Neural cell (in vitro differentiated cells): ENCODE measurements at regions not wholly inside any gene's neighbourhood (a gene's known extent, or its start where the extent isn't known, plus 50 kb on each side); places are given as distances from the start of the nearest gene placed in this dataset.

Experiments used
- H2AFZ ChIP-seq: fragments of 200-600, 300-800 bp; sonication (generic), shearing (Covaris generic); 2 replicates; pipeline ENCODE4 v1.6.0; 2014; ENCODE audit warnings: low read depth, mild to moderate bottlenecking, antibody characterized with exemption, low read length, moderate library complexity
- H3F3A ChIP-seq: fragments of 200-600 bp; shearing (Covaris generic); 2 replicates; pipeline ENCODE4 v1.6.1; 2016; ENCODE audit warnings: mild to moderate bottlenecking, moderate library complexity, mixed read lengths, antibody characterized with exemption, low read length; ENCODE audit not compliant: insufficient read depth, poor library complexity, severe bottlenecking
- H3K27ac ChIP-seq: fragments of 200-600, 300-800 bp; sonication (generic), shearing (Covaris generic); 2 replicates; pipeline ENCODE4 v1.5.1; 2014; ENCODE audit warnings: mild to moderate bottlenecking, low read length, moderate library complexity
- H3K27me3 ChIP-seq: fragments of 300-800, 200-600 bp; sonication (generic), shearing (Covaris generic); 2 replicates; pipeline ENCODE4 v1.6.0; 2014; ENCODE audit warnings: mild to moderate bottlenecking, low read depth, low read length, moderate library complexity; ENCODE audit not compliant: insufficient read depth
- H3K36me3 ChIP-seq: fragments of 300-800, 200-600 bp; sonication (generic), shearing (Covaris generic); 2 replicates; pipeline ENCODE4 v1.5.1; 2014; ENCODE audit warnings: mild to moderate bottlenecking, antibody characterized with exemption, low read length, moderate library complexity; ENCODE audit not compliant: insufficient read depth
- H3K4me2 ChIP-seq: fragments of 300-800, 200-600 bp; sonication (generic), shearing (Covaris generic); 2 replicates; pipeline ENCODE4 v1.6.0; 2014; ENCODE audit warnings: mild to moderate bottlenecking, low read length
- H3K4me3 ChIP-seq: fragments of 300-800, 200-600 bp; sonication (generic), shearing (Covaris generic); 2 replicates; pipeline ENCODE4 v1.5.1; 2014; ENCODE audit warnings: mild to moderate bottlenecking, low read length, moderate library complexity
- H3K79me2 ChIP-seq: fragments of 200-600 bp; shearing (Covaris generic); replicated peaks from 2 replicates; pipeline ENCODE4 v1.6.0; 2014; ENCODE audit warnings: mild to moderate bottlenecking, low read length, moderate library complexity; ENCODE audit not compliant: insufficient read depth
- H3K9ac ChIP-seq: fragments of 300-800, 200-600 bp; sonication (generic), shearing (Covaris generic); 2 replicates; pipeline ENCODE4 v1.6.1; 2016; ENCODE audit warnings: mild to moderate bottlenecking, low read length, mixed read lengths
- H3K9me2 ChIP-seq: fragments of 200-600 bp; shearing (Covaris generic); 2 replicates; pipeline ENCODE4 v1.6.1; 2016; ENCODE audit warnings: mild to moderate bottlenecking, low read length, mixed read lengths; ENCODE audit not compliant: insufficient read depth
- H3K9me3 ChIP-seq: fragments of 200-600, 300-800 bp; sonication (generic), shearing (Covaris generic); 2 replicates; pipeline ENCODE4 v1.6.1; 2016; ENCODE audit warnings: mild to moderate bottlenecking, mixed run types, low read length, moderate library complexity, mixed read lengths
- H4K20me1 ChIP-seq: fragments of 200-600 bp; shearing (Covaris generic); 2 replicates; pipeline ENCODE4 v1.6.1; 2016; ENCODE audit warnings: mild to moderate bottlenecking, mixed run types; ENCODE audit not compliant: insufficient read depth
- EP300 ChIP-seq: fragments of 450-650 bp; conservative IDR thresholded peaks from 2 replicates; pipeline ENCODE4 v1.6.1; 2014; ENCODE audit warnings: antibody characterized with exemption, mild to moderate bottlenecking, moderate library complexity; ENCODE audit not compliant: poor library complexity, severe bottlenecking
- POLR2AphosphoS5 ChIP-seq: IDR thresholded peaks from 2 replicates; pipeline ENCODE4 v1.6.1; 2012
- RAD21 ChIP-seq: fragments of 450-650 bp; conservative IDR thresholded peaks from 2 replicates; pipeline ENCODE4 v1.6.1; 2014; ENCODE audit warnings: antibody characterized with exemption, mild to moderate bottlenecking, moderate library complexity
- REST ChIP-seq: IDR thresholded peaks from 2 replicates; pipeline ENCODE4 v1.6.1; 2012; ENCODE audit warnings: borderline replicate concordance
- SMC3 ChIP-seq: fragments of 450-650 bp; conservative IDR thresholded peaks from 2 replicates; pipeline ENCODE4 v1.6.1; 2014; ENCODE audit warnings: antibody characterized with exemption, mild to moderate bottlenecking, moderate library complexity; ENCODE audit not compliant: poor library complexity
- TF ChIP-seq, protein P1 (sequence below): fragments of 450-650 bp; IDR thresholded peaks from 2 replicates; pipeline ENCODE4 v1.5.1; 2014; ENCODE audit warnings: antibody characterized with exemption, mild to moderate bottlenecking, moderate library complexity; ENCODE audit not compliant: poor library complexity, severe bottlenecking

GRCh38 chr20:34190679-34191090 is 50.5 kb upstream of the ASIP start:
- no peaks in the 10 kb centered on the region for H3F3A ChIP-seq
- no peaks in the 10 kb centered on the region for H3K9me2 ChIP-seq
- H2AFZ ChIP-seq = no peak overlapping the region
- no peak overlapping the region for H3K4me3 ChIP-seq
- TF ChIP-seq RAD21 (peak; percentile 92), SMC3 (peak; percentile 86), EP300 (no peak), REST (no peak), POLR2AphosphoS5 (no peak)
- TF ChIP-seq, protein P1, sequence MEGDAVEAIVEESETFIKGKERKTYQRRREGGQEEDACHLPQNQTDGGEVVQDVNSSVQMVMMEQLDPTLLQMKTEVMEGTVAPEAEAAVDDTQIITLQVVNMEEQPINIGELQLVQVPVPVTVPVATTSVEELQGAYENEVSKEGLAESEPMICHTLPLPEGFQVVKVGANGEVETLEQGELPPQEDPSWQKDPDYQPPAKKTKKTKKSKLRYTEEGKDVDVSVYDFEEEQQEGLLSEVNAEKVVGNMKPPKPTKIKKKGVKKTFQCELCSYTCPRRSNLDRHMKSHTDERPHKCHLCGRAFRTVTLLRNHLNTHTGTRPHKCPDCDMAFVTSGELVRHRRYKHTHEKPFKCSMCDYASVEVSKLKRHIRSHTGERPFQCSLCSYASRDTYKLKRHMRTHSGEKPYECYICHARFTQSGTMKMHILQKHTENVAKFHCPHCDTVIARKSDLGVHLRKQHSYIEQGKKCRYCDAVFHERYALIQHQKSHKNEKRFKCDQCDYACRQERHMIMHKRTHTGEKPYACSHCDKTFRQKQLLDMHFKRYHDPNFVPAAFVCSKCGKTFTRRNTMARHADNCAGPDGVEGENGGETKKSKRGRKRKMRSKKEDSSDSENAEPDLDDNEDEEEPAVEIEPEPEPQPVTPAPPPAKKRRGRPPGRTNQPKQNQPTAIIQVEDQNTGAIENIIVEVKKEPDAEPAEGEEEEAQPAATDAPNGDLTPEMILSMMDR = peak; percentile 87
- no peaks in the 10 kb centered on the region for H4K20me1 ChIP-seq
- H3K27me3 ChIP-seq = no peaks in the 10 kb centered on the region
- no peak overlapping the region for H3K27ac ChIP-seq
- H3K9ac ChIP-seq = no peak overlapping the region
- no peaks in the 10 kb centered on the region for H3K79me2 ChIP-seq
- H3K9me3 ChIP-seq = no peaks in the 10 kb centered on the region
- H3K4me2 ChIP-seq = no peak overlapping the region
- no peaks in the 10 kb centered on the region for H3K36me3 ChIP-seq
